ENCODE measurements at regions not wholly inside any gene's neighbourhood (a gene's known extent, or its start where the extent isn't known, plus 50 kb on each side); places are given as distances from the start of the nearest gene placed in this dataset.

DNA sequence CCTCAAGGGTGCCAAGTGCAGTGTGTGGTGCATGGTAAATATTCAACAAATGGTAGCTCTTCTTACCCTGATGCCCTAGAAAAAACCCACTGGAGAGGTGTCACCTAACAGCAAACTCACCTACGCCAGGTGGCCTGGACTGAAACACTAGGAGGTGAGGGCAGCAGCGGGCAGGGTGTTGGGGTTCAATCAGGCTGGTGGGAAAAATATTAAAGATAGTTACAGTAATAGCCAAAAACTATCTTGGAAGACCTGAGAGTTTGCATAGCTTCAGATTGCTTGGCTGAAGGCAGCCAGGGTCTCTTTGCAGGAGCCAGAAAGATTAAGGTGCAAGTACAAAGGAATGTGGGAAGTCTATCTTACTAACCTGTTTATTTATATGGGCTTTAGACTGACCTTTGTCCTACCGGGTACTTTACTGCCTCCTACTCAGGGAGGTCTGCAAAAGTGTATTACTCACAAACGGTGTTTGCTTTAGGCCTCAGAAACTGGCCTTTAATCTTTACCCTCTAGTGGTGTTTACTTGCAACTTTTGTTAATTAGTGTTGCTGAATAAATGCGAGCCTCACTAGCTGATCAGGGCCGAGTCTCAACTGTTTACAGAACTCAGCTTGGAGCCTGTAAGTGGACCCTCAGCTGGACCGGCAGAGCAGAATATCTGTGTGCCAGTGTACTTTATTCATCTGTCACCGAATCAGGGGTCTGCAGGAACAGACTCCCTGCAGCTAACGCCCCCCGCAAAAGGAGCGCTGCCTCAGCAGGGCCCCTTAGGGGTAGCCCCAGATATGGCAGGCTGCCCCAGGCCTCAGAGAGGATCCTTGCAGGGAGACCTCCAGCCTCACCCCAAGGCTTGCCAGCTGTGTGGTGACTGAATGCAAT is 63.9 kb downstream of the SYF2 start:
- H3T11ph ChIP-seq (ENCODE audit: low read length): no peak overlapping the region
- H3K27me3 ChIP-seq (ENCODE audit: insufficient read depth, low read length): no peaks in the 10 kb centered on the region
- Mint-ChIP-seq H3K4me3 (no peak overlapping the region), H3K9me3 (no peaks in the 10 kb centered on the region; a peak in 2 of 5 replicates), H3K27ac (no peak overlapping the region; a peak in 1 of 7 replicates), H3K36me3 (ENCODE audit: insufficient read depth in 1 of 3, low read depth in 3 of 3) (no peaks in the 10 kb centered on the region), H3K4me1 (peaks cover 10 to 18% of the 10 kb centered on the region in 2 experiments), H3K27me3 (ENCODE audit: low read depth) (peaks cover 3% of the 10 kb centered on the region)
- H2BK5ac ChIP-seq (ENCODE audit: insufficient read length, low read length): no peak overlapping the region
- no peaks in the 10 kb centered on the region for H3K23me2 ChIP-seq (ENCODE audit: insufficient read length, low read depth, low read length, poor library complexity, severe bottlenecking)
- H3K14ac ChIP-seq (ENCODE audit: insufficient read depth, low read length): no peak overlapping the region
- H3K9me3 ChIP-seq (ENCODE audit: control insufficient read depth, low read depth, low read length): no peaks in the 10 kb centered on the region
- H4K5ac ChIP-seq (ENCODE audit: insufficient read length, low read depth, low read length): no peak overlapping the region
- no peak overlapping the region for H3K23ac ChIP-seq (ENCODE audit: insufficient read length, low read depth, low read length)
- no peak overlapping the region for H2AK5ac ChIP-seq (ENCODE audit: insufficient read length, low read length)
- H3K4me1 ChIP-seq (ENCODE audit: insufficient read depth, low read length): no peaks in the 10 kb centered on the region
- no peak overlapping the region for H2BK120ac ChIP-seq (ENCODE audit: low read depth, low read length, poor library complexity, severe bottlenecking)
- H3K18ac ChIP-seq (ENCODE audit: insufficient read length, low read depth, low read length): no peak overlapping the region
- H2AFZ ChIP-seq (ENCODE audit: low read length): no peak overlapping the region
- H2BK15ac ChIP-seq (ENCODE audit: low read depth, low read length): no peak overlapping the region
- H3K79me2 ChIP-seq (ENCODE audit: insufficient read depth, low read length): no peaks in the 10 kb centered on the region
- H4K8ac ChIP-seq (replicated peaks; ENCODE audit: insufficient read length, low read depth, low read length): no peak overlapping the region
- DNase-seq: no peak
- H3K56ac ChIP-seq (ENCODE audit: insufficient read length, low read depth, low read length): no peak overlapping the region
- no peak overlapping the region for H3K4me2 ChIP-seq (ENCODE audit: insufficient read depth, insufficient read length, low read length)
- no peak overlapping the region for H3K27ac ChIP-seq (ENCODE audit: insufficient read length, low read depth, low read length)
- no peak overlapping the region for H2BK12ac ChIP-seq (ENCODE audit: insufficient read length, low read depth, low read length)
- no peak overlapping the region for H3K4ac ChIP-seq (ENCODE audit: low read depth, low read length)
- no peak overlapping the region for H2BK20ac ChIP-seq (ENCODE audit: low read depth, low read length, poor library complexity, severe bottlenecking)
- no peak overlapping the region for H3K9ac ChIP-seq (ENCODE audit: extremely low read depth, insufficient read length, low read length)
- no peaks in the 10 kb centered on the region for H3K79me1 ChIP-seq (ENCODE audit: insufficient read depth, low read depth, low read length, poor library complexity, severe bottlenecking)
- no peak overlapping the region for H4K91ac ChIP-seq (ENCODE audit: insufficient read length, low read depth, low read length)
- no peaks in the 10 kb centered on the region for H4K20me1 ChIP-seq (ENCODE audit: control insufficient read depth, insufficient read depth, insufficient read length)
- TF ChIP-seq CTCF (conservative IDR thresholded peaks at IDR 0.05): peak; percentile 46
- WGBS (ENCODE audit: extremely low coverage, insufficient read length, low lambda C conversion rate): no CpG with 5 or more reads among the region's 11 CpGs

Data from H9 (cell line).